C1 segment of cervical spinal cord (tissue), 14 donors: ENCODE measurements at regions not wholly inside any gene's neighbourhood (a gene's known extent, or its start where the extent isn't known, plus 50 kb on each side); places are given as distances from the start of the nearest gene placed in this dataset.
A peak's percentile ranks its signal among the peaks of the same experiment; 100 is the strongest.

Experiments
- DNase-seq, 14 donors: peaks; one replicate each; lab custom pipeline; 2025; lab: John Stamatoyannopoulos, UW

DNA sequence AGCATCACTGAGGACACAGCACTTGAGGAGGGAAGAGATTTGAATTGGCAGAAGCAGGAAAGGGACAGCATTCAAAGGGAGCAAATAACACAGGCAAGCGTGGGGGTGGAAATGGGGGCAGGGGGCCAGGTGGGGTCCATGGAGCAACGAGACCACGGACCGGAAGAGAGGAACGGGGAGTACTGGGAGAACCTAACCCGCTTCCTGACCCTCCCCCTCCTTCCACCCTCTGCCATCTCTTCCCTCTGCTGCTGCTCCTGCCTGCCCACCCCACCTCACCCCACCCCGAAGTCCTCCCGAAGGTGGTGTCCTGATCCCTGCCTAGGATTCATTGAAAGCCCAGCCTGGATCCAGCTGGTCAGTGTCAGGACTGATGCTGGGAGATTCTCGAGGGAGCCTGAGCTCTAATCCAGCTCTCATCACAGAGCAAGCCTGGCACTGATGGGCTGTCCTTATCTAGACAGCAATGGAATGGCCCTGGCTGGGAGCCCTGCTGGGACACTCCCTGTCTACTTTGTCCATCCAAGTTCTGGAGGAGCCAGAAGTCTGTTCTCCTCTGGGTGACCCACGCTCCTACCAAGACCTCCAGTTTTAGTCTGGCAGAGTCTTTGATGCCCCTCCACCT lies 105.0 kb downstream of the TRIM29 start:
- DNase-seq = no peak

DNA sequence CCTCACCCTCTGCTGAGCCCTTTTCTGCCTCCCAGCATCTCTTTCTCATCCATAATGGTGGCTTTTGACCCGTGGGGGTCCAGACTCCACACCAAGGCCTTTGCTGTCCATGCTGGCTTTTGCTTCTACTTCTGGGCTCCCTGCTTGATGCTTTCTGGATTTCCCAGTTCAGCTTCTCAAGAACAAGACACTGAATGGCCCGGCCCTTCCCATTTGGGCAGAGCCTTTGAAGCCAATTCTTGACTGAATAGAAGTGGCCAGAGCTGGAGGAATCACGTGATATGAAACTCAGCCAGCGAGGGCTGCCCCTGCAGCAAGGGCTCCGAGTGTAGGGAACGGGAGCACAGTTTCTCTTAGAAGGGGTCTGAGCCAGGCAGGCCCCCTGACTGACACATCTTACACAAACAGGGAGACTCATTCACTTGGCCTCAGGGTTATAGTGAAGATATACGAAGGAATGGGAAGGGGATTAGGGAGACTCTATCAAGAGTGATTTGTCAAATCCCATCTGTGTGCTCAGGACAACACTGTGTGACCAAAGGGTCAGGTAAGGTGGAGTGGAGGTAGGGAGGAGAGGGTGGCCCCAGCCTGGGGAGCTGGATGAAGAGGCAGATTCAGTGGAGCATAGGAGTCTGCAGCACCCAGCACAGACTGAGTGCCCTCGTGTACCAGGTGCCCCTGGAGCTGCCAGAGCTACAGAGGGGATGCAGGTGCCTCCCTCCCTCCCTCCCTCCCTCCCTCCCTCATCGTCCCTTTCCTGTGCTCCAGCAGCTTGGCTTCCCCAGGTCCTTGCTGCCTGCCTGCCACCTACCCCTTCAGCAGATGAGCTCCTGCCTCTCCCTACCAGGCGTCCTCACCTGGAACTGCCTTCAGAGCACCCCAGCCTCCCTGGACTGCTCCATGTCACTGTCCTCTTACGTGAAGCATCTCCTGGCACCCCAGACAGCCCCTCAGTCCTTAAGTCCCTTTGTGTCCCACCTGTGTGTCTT lies 106.0 kb downstream of the TRIM29 start:
- peak in 4 of 14 donors; percentile 18 to 33 (median 20) for DNase-seq

DNA sequence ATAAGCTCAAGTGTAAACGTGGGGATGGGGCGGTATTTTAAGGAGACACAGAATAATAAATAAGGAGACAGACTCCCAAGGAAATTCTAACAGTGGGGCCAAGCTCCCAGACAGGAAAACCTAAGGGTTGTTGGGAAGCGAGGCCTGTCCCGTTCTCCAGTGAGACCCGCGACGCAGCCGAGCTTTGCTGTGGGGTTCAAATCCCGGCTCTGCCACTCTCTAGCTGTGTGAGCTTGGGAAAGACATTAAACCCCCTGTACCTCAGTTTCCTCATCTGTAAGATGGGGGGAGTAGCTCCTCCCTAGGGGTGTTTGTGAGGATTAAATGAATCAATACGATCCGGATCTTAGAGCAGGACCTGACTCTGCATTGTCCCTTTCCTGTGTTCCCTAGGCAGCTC lies 106.8 kb downstream of the TRIM29 start:
- no peak for DNase-seq

DNA sequence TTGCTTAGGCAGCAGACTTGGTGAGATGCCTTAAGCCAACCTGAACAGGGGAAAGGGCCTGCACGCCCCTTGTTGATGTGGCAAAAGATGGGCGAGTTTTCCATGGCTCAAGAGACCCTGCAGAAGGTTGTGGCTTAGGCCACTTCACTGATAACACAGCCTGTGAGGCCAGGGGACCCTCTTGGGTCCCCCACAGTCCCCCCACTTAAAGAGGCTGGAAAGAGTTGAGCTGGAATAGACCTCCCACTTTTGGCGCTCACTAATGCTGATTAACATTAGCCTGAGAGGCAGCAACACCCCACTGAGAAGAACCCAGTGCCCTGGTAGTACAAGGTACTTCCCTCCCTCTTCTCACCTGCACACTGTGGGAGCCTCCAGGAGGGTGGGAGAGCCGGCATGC lies 107.5 kb downstream of the TRIM29 start:
- DNase-seq = no peak

DNA sequence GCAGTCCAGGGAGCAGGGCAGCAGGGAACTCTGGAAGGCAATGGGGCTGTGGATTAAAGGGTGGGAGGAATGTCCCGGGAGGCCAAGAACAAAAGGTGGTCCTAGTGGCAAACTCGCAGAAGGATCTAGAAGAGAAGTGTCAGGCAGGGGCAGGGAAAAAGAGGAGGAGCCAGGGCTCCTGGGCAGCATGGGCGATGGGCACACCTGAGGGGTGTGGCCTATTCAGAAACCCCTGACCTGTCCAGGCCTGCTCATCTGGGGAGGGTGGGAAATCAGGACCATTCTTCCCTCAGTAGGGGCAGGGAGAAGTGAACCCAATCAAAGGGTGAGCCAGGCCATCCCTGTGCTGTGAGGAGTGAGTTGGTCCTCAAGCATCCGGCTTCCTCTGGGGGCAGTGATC lies 108.6 kb downstream of the TRIM29 start:
- no peak for DNase-seq

DNA sequence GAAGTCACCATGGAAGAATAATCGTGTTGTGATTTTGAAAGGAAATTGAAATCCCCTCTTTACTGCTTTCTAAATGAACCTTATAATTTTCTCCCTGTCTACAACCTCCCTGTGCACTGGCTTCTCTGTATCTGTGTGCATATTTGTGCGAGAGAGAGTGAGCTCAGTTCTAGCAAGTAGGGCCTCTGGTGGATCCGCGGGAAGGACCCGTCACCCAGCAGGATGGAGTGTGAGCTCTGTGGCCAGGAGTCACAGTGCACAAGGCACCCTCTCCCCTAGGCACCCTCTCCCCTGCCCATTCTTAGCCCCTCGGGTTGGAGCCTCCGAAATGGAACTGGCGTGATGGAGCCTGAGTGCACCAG lies 109.0 kb downstream of the TRIM29 start:
- no peak for DNase-seq

DNA sequence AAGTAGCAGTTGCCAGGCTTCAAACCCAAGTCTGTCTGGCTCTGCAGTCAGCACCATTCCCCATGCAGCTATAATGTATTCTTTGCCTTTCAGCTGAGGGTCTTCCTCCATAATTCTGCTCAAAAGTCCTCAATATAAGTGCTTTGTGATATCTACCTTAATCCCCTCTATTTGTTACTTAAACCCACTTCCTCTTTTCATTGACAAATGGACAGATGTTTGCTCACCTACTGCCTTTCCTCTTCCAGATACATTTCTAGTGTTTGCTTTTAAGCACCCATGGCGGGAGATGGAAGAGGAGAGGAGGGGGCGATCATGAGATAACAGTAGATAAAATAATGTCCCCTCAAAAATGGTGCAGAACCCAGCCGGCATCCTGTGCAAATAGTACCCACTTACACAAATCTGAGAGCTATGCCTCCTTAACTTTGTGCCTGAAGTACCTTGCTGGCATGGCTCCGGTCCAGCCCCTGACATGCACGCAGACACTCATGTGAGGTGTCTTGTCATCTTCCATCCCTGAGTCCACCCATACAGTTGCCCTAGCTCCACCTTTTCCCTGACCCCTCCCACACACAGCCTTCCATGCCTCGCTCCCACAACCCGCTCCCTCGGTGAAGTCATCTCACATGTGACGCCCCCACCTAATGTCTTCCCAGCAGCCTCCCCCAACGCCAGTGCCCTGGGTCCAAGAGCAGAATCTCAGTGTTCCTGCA lies 109.6 kb downstream of the TRIM29 start:
- no peak for DNase-seq

DNA sequence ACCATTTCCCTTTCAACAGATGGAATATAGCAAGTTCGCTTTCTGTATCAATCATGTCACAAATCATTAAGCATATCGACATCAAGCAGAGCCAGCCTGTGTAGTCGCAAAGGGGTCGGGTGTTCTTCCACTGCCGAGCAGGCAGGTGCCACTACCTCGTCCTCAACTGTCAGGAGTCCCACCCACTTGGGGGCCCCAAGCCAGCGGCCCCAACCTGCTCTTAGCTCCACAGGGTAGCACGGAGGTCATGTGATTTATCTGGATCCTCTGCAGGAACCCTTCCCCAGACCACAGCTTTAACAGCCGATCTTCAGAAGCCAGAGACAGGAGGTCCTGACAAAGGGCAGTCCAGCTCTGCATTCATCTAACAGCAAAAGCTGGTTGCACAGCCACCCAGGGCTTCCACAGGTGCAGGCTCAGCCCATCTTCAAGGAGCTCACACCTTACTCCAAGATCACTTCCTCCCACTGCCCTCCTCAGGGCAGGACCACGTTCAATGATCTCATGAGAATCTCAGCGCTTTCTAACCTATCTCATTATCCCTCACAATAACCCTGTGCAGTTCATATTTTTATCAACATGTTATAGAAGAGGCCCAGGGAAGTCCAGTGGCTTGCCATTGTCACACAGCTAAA lies 110.2 kb downstream of the TRIM29 start:
- DNase-seq = no peak

DNA sequence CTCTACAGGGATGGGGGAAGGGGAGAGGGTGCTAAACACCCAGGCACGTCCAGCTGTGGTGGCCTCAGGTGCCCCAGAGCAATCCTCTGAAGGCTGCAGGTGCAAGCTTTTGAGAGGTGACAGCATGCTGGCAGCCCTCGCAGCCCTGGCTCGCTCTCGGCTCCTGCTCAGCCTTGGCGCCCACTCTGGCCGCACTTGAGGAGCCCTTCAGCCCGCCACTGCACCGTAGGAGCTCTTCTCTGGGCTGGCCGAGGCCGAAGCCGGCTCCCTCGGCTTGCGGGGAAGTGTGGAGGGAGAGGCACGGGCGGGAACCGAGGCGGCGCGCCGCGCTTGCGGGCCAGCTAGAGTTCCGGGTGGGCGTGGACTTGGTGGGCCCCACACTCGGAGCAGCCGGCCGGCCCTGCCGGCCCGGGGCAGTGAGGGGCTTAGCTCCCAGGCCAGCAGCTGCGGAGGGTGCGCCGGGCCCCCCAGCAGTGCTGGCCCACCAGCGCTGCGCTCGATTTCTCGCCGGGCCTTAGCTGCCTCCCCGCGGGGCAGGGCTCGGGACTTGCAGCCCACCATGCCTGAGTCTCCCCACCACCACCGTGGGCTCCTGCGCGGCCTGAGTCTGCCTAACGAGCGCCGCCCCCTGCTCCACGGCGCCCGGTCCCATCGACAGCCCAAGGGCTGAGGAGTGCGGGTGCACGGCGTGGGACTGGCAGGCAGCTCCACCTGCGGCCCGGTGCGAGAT lies 112.1 kb downstream of the TRIM29 start:
- no peak for DNase-seq

DNA sequence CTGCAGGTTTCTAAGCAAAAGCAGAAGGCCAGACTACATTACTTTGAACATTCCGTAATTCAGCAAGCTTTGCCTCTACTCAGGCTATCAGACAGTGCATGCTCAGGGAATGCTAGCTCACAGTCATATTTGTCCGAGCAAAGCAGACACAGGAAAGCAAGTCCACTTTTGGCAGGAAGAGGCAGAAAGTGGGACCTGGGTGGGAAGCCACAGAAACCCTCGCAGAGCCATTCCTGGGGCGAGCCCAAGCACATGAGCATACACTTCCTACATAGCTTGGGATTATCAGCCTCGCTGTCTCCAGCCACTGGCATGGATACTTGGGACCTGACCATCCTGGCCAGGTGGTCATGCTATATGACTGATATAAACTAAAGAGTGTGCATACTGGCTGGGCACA lies 113.3 kb downstream of the TRIM29 start:
- no peak for DNase-seq

DNA sequence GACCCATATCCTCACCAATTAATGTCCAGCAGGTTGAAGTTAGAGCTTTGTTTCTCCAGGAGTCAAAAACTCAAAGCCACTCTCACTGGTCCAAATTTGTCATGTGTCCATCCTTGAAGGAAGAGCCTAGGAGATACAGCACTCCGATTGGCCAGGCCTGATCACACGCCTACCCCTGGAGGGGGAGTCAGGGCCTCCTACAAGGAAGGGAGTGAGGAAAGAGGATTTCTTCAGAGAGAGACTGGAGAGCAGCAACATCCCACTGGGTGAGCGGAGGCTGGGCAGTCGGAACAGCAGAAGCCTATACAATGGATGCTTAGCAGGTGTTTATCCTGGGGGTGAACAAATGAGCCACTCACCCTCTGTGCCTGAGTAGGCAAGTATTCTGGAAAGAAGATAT lies 113.9 kb downstream of the TRIM29 start:
- no peak for DNase-seq

DNA sequence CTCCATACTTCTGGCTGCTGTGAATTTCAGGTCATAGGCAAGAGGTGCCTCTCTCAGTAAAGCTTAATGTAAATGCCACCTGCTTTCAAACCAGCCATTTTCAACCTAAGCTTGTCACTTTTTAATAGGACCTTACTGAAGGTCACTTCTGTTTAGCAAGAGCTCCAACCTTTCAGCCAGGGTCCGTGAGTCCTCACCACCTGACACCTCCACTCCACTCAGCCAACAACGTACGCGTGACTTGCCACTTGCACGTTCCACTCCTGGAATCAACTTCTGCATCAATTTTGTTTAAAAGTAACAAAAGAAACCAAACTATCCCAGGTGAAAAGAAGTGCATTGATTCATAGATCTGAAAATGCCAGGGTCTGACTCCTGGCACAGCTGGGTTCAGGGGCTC lies 114.4 kb downstream of the TRIM29 start:
- DNase-seq = no peak

DNA sequence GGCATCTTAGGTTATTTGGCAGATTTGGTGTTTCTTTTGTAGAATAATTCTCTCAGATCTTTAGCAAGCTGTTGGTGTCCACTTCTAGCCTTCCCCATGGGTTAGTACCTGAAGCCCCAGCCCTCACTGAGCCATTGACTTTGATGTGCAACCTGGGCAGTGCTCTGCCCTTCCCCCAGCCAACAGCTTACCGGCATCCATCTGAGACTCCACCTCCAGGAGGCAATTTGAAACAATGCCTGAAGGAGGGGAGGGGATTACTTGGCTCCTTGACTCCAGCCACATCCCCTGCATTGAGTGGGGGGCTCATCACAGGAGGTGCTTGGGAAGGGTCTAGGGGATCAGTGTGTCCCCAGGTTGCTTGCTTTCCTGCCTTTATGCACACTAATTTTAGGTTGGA lies 114.8 kb downstream of the TRIM29 start:
- no peak for DNase-seq

DNA sequence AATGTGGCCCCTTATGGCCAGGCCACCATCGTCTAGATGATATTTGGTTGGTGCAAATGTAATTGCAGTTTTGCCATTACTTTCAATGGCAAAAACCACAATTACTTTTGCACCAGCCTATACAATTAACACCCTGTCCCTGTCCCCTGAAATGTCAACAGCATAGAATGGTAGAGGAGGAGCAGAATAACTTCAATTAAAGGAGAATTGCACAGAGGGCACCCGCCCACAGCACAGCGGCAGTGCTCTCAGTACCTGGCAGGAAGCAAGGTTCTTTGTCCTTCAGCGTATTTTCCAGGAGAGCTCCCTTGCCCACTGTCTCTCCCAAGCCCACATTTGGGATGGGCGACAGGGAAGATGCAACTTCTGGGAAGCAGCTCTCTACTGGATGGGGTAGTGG lies 115.3 kb downstream of the TRIM29 start:
- no peak for DNase-seq

DNA sequence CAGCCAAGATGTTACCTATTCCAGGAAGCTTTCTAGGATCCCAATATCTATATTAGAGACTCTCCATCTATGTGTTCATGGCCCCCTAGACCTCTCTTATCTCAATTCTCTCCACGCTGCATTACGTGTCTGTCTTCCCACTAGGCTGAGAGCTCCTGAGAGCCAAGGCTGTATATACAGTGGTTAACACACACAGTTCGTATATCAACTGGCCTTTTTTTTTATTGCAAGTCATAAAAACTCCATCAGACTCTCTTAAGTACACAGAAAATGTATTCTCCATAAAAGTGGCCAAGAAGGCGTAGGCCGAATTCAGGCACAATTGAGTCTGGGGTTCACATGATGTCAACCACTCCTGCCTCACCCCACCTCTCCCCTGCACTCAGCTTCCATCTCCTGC lies 115.9 kb downstream of the TRIM29 start:
- no peak for DNase-seq

DNA sequence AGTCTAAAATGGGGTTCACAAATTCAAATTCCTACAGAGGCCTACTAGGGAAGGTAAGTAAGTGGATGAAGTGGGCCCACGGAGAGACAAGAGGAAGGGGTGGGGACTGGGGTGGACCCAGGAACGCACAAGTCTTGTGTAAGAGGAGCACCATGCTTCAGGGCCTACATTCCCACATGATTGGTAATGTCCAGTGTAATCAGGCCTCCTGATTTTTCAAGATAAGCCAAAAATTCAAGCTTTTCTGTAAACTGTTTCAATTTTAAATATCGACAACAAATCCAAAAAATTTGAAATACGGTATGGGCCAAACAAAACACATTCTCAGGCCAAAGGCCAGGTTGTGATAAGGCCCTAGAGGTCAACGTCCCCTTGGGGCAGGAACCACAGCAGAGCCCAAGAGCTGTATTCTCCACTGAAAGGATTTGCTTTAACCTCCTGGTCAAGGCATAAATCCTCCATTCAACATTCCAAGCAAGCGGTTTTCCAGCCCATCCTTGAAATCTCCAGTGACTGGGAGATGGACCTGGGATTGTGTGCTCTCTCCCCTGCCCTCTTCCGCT lies 116.4 kb downstream of the TRIM29 start:
- no peak for DNase-seq

DNA sequence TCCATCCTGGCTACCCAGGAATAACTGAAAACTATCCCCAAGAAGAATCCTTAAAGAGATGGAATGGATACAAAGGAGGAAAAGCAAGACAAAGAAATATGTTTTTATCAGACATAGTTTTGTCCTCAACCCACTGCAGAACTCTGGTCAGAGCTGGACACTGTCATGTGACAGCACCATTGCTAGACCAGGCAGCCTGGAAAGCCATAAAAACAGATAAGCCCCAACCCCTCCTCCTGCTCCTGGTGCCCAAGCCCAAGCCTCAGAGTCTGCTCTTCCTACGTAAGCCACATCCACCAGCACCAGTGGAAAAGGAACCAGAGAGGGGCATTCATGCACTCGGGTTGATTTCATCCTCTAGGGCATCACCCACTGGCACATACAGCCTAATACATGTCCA lies 116.9 kb downstream of the TRIM29 start:
- DNase-seq = no peak

DNA sequence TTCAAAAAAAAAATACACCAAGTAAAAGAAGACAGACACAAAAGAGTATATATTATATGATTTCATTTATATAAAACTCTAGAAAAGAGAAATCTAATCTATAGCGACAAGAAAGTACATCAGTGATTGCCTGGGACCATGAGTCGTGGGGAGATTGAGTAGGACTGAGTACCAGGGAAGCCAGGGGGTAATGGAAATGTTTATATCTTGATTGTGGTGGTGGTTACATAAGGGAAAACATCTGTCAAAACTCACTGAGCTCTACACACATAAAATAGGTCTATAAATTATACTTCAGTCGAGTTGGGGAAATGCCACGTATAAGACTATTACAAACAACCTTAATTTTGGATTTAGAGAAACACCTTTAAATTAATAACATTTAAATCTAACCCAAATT lies 117.4 kb downstream of the TRIM29 start:
- DNase-seq = no peak

DNA sequence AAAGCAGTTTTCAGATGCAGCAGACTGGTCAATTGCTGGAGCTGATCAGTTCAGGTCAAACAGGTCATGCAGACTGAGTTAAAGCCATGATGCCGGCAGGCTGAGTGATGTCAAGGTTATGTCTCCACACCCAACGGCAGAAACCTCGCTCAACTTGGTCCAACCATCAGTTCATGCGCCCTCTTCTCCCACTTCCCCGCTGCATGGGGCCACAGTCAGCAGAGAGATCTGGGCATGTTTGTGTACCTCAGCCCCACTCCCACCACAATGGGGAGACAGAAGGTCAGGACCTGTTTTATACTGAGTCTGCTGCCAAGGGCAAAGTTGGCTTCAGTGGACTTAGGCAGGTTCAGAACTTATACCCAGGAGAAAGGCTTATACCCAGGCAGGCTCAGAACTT lies 118.7 kb downstream of the TRIM29 start:
- no peak for DNase-seq

DNA sequence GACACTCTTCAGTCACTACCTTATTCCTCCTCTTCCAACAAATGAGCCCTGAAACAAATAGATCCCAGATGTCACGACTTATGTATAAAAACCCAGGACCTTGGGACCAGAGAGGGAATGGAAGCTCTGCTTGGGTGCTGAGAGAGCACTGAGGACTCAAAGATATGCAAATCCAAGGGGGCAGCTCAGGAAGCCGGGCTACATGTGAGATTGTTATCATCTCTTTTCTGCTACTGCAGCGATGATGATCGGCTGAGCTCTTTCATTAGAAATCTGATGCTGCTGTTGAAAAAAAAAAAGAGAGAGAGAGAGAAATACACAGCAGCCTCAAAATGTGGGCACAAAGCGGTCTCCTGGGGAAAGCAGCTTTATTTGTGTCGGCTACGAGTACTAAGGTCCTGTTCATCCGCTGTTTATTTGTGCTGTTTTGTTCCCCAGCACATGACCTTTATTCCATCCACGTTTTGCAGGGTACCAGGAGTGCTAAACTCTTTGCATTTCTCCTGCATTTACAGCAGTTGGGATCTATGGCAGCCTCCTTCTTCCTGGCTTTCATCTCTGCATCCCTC lies 120.2 kb downstream of the TRIM29 start:
- DNase-seq = no peak
